HL-60 (cell line): ENCODE measurements at regions not wholly inside any gene's neighbourhood (a gene's known extent, or its start where the extent isn't known, plus 50 kb on each side); places are given as distances from the start of the nearest gene placed in this dataset.

Source experiments
- DNase-seq, 2 experiments: peaks; one replicate each; pipeline ENCODE4 v3.0.0-alpha.2; 2010 to 2020; ENCODE audit warnings: low read depth in 1 of 2, low spot score in 1 of 2
- H3K27ac ChIP-seq: fragments of 250-450 bp; sonication (Bioruptor Pico); replicated peaks from 2 replicates; pipeline ENCODE4 v1.5.1; 2020; ENCODE audit warnings: mild to moderate bottlenecking, moderate library complexity
- H3K27me3 ChIP-seq: fragments of 250-450 bp; sonication (Bioruptor Pico); 2 replicates; pipeline ENCODE4 v1.5.1; 2021; ENCODE audit warnings: mild to moderate bottlenecking, moderate library complexity; ENCODE audit not compliant: insufficient read depth, poor library complexity, severe bottlenecking
- H3K4me3 ChIP-seq: replicated peaks from 2 replicates; pipeline ENCODE4 v1.5.1; 2011; ENCODE audit warnings: mild to moderate bottlenecking, control low read depth, low read length; ENCODE audit not compliant: insufficient read depth
- GABPA ChIP-seq: IDR thresholded peaks from 2 replicates; pipeline ENCODE4 v1.6.1; 2012; ENCODE audit warnings: low read depth
- POLR2AphosphoS5 ChIP-seq: IDR thresholded peaks from 2 replicates; pipeline ENCODE4 v1.6.1; 2012; ENCODE audit warnings: low read depth
- SPI1 ChIP-seq: IDR thresholded peaks from 2 replicates; pipeline ENCODE4 v1.6.1; 2012; ENCODE audit warnings: low read depth, mild to moderate bottlenecking, borderline replicate concordance
- TF ChIP-seq, protein P1 (sequence below): IDR thresholded peaks from one replicate; pipeline ENCODE4 v1.5.1; 2011; ENCODE audit warnings: low read length, control low read depth, inconsistent platforms; ENCODE audit not compliant: insufficient read depth
- TF ChIP-seq, protein P2 (sequence below): IDR thresholded peaks from 2 replicates; pipeline ENCODE4 v1.6.1; 2012; ENCODE audit warnings: low read depth; ENCODE audit not compliant: insufficient replicate concordance

DNA sequence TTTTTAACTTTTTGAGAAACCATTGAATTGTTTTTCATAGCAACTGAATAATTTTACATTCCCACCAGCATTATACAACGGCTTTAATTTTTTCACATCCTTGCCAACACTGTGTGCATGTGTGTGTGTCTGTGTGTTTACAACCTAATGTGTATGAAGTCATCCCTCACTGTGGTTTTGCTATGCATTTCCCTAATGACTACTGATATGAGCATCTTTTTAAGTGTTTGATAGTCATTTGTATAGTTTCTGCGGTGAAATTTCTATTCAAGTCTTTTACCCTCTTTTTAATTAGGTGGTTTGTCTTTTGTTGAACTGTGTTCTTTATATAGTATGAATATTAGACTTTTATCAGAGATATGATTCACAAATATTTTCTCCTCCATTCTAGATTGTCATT is 263.1 kb upstream of the COX7C start:
- H3K4me3 ChIP-seq, result no peak overlapping the region
- no peak overlapping the region for H3K27ac ChIP-seq
- no peak for DNase-seq
- no peak for TF ChIP-seq GABPA
- TF ChIP-seq, protein P1, sequence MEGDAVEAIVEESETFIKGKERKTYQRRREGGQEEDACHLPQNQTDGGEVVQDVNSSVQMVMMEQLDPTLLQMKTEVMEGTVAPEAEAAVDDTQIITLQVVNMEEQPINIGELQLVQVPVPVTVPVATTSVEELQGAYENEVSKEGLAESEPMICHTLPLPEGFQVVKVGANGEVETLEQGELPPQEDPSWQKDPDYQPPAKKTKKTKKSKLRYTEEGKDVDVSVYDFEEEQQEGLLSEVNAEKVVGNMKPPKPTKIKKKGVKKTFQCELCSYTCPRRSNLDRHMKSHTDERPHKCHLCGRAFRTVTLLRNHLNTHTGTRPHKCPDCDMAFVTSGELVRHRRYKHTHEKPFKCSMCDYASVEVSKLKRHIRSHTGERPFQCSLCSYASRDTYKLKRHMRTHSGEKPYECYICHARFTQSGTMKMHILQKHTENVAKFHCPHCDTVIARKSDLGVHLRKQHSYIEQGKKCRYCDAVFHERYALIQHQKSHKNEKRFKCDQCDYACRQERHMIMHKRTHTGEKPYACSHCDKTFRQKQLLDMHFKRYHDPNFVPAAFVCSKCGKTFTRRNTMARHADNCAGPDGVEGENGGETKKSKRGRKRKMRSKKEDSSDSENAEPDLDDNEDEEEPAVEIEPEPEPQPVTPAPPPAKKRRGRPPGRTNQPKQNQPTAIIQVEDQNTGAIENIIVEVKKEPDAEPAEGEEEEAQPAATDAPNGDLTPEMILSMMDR, result no peak
- TF ChIP-seq POLR2AphosphoS5, result no peak
- TF ChIP-seq, protein P2, sequence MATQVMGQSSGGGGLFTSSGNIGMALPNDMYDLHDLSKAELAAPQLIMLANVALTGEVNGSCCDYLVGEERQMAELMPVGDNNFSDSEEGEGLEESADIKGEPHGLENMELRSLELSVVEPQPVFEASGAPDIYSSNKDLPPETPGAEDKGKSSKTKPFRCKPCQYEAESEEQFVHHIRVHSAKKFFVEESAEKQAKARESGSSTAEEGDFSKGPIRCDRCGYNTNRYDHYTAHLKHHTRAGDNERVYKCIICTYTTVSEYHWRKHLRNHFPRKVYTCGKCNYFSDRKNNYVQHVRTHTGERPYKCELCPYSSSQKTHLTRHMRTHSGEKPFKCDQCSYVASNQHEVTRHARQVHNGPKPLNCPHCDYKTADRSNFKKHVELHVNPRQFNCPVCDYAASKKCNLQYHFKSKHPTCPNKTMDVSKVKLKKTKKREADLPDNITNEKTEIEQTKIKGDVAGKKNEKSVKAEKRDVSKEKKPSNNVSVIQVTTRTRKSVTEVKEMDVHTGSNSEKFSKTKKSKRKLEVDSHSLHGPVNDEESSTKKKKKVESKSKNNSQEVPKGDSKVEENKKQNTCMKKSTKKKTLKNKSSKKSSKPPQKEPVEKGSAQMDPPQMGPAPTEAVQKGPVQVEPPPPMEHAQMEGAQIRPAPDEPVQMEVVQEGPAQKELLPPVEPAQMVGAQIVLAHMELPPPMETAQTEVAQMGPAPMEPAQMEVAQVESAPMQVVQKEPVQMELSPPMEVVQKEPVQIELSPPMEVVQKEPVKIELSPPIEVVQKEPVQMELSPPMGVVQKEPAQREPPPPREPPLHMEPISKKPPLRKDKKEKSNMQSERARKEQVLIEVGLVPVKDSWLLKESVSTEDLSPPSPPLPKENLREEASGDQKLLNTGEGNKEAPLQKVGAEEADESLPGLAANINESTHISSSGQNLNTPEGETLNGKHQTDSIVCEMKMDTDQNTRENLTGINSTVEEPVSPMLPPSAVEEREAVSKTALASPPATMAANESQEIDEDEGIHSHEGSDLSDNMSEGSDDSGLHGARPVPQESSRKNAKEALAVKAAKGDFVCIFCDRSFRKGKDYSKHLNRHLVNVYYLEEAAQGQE, result no peak
- no peak for TF ChIP-seq SPI1
- no peaks in the 10 kb centered on the region for H3K27me3 ChIP-seq

DNA sequence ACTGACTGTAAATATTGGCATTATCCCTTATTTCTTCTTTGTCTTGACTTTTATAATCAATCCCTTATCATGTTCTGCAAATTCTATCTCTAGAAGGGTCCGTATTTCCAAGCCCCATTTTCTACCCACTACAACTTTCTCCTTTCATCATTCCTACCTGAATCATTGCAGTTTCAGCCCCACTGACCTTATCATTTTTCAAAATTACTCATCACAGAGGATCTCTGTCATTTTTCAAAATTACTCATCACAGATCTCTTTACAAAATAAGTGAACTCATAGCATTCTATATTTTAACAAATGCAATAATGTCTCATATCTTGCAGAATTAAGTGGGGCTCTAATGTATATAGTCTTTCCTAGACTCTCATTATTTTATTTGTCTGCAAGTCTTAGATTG is 256.9 kb upstream of the COX7C start:
- Histone ChIP-seq H3K4me3 (no peak overlapping the region), H3K27me3 (no peaks in the 10 kb centered on the region), H3K27ac (no peak overlapping the region)
- DNase-seq, result no peak
- TF ChIP-seq GABPA (no peak), SPI1 (no peak), POLR2AphosphoS5 (no peak)
- TF ChIP-seq, protein P1, result no peak
- TF ChIP-seq, protein P2, result no peak

DNA sequence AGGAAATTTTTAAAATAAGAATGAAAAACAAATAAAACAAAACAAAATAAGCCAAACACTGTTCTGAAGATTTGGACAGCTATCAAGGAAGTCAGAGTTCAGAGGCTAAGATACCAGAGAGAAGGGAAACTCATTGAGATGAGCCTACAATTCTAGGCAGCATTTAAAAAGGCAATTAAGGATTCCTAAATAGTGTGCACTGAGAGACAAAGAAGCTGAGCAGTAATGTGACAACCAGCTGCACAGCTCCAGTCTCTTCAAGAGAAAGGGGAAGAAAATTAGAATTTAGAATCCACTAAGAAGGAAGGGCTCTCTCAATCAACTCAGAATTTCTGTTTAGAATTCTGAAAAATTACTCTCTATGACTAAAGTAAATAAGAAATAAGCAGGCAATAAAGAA is 246.7 kb upstream of the COX7C start:
- no peaks in the 10 kb centered on the region for H3K27me3 ChIP-seq
- H3K27ac ChIP-seq, result no peak overlapping the region
- TF ChIP-seq GABPA (no peak), POLR2AphosphoS5 (no peak), SPI1 (no peak)
- TF ChIP-seq, protein P2, result no peak
- TF ChIP-seq, protein P1, result no peak
- no peak for DNase-seq
- no peak overlapping the region for H3K4me3 ChIP-seq
